BE2C (cell line): ENCODE measurements at regions not wholly inside any gene's neighbourhood (a gene's known extent, or its start where the extent isn't known, plus 50 kb on each side); places are given as distances from the start of the nearest gene placed in this dataset.
"Not testable (repeated sequence)": the region's sequence is repeated elsewhere in the genome, so short reads cannot be mapped to it uniquely, and the experiment has no call there.

ENCODE experiments used
- DNase-seq: peaks from one replicate; pipeline ENCODE4 v3.0.0-alpha.2; 2020
- H3K27me3 ChIP-seq: fragments of 250-450 bp; sonication (Bioruptor Pico); 2 replicates; pipeline ENCODE4 v1.5.1; 2020; ENCODE audit warnings: mild to moderate bottlenecking
- H3K36me3 ChIP-seq: fragments of 250-450 bp; sonication (Bioruptor Pico); 2 replicates; pipeline ENCODE4 v1.5.1; 2020; ENCODE audit warnings: mild to moderate bottlenecking
- H3K4me1 ChIP-seq: fragments of 250-450 bp; sonication (Bioruptor Pico); 2 replicates; pipeline ENCODE4 v1.5.1; 2020
- H3K4me3 ChIP-seq: 2 replicates; pipeline ENCODE4 v1.5.1; 2011; ENCODE audit warnings: low read depth, low read length
- H3K9me3 ChIP-seq: fragments of 250-450 bp; sonication (Bioruptor Pico); 2 replicates; pipeline ENCODE4 v1.5.1; 2020
- TF ChIP-seq, protein P1 (sequence below): IDR thresholded peaks from 2 replicates; pipeline ENCODE4 v1.5.1; 2012; ENCODE audit warnings: mild to moderate bottlenecking, low read depth, low read length

DNA sequence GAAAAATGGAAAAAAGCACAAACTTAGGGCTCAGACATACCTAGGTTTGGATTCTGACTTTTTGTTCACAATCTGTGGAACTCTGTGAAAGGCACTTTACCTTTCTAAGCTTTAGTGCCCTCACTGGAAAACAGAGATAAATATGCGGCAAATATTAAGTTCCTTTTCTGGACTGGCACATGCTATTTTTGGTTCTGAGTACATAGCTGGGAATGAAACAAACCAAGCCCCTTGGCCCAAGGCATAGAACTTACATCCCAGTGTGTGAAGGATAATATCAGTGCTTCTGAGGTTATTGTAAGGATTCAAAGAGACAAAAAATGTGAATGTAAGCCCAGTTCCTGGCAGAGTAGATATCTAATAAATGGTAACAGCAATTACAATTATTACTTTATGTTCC lies 227.5 kb downstream of the ADAMTS15 start:
- no peaks in the 10 kb centered on the region for H3K27me3 ChIP-seq
- peaks cover 9% of the 10 kb centered on the region; the same call in 1 of the 2 replicates for H3K4me1 ChIP-seq
- H3K36me3 ChIP-seq: no peaks in the 10 kb centered on the region
- peak overlapping the region; percentile 2; the same call in 1 of the 2 replicates for H3K4me3 ChIP-seq
- H3K9me3 ChIP-seq: no peaks in the 10 kb centered on the region
- DNase-seq: no peak
- TF ChIP-seq, protein P1, sequence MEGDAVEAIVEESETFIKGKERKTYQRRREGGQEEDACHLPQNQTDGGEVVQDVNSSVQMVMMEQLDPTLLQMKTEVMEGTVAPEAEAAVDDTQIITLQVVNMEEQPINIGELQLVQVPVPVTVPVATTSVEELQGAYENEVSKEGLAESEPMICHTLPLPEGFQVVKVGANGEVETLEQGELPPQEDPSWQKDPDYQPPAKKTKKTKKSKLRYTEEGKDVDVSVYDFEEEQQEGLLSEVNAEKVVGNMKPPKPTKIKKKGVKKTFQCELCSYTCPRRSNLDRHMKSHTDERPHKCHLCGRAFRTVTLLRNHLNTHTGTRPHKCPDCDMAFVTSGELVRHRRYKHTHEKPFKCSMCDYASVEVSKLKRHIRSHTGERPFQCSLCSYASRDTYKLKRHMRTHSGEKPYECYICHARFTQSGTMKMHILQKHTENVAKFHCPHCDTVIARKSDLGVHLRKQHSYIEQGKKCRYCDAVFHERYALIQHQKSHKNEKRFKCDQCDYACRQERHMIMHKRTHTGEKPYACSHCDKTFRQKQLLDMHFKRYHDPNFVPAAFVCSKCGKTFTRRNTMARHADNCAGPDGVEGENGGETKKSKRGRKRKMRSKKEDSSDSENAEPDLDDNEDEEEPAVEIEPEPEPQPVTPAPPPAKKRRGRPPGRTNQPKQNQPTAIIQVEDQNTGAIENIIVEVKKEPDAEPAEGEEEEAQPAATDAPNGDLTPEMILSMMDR: no peak

DNA sequence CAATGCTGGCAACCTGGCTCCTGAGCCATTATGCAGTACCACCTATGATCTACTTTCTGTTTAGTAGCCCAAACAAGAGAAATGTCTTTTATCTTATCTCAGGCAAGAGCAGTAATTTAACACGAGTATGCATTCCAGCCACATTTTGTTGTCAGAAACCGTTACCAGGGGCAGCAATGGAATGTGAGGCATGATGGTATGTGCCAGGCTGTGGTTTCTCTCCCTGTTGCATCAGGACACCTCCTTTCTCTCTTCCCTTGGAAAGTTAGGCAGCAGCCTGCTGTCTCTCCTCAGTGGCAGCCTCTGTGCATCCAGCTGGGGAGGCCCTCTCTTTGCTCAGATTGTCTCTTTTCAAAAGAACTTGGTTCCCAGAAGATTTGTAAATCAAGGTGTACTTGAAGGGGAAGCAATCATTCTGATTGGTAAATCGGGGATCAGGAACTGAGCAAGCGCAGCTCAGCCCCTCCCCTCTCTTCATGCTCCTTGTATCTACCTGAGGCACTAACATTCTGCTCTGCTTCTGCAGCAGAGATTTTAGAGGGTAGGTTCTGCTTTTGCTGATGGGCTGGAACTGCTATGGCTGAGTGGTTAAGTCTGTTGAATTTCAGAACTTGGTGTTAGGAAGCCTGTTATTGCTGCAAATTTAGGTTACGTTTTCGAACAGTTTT lies 229.2 kb downstream of the ADAMTS15 start:
- TF ChIP-seq, protein P1: no peak
- no peaks in the 10 kb centered on the region for H3K36me3 ChIP-seq
- no peaks in the 10 kb centered on the region; the same call in 1 of the 2 replicates for H3K9me3 ChIP-seq
- H3K4me1 ChIP-seq: peaks cover 7% of the 10 kb centered on the region; the same call in 1 of the 2 replicates
- no peaks in the 10 kb centered on the region for H3K27me3 ChIP-seq
- H3K4me3 ChIP-seq: no peak overlapping the region
- no peak for DNase-seq

DNA sequence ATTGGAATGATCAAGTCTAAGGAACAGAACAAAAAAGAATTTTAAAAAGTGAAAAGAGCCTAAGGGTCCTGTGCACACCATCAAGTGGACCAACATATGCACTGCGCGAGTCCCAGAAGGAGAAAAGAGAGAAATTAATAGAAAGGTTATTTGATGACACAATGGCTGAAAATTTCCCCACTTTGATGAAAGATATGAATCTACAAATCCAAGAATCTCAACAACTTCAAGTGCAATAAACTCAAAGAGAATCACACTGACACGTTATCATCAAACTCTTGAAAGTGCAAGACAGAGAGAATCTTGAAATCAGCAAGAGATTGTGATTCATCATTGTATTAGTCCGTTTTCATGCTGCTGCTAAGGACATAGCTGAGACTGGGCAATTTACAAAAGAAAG lies 230.8 kb downstream of the ADAMTS15 start:
- no peak overlapping the region for H3K4me3 ChIP-seq
- H3K4me1 ChIP-seq: peaks cover 4% of the 10 kb centered on the region; the same call in 1 of the 2 replicates
- no peak for DNase-seq
- TF ChIP-seq, protein P1: no peak
- H3K36me3 ChIP-seq: no peaks in the 10 kb centered on the region
- no peaks in the 10 kb centered on the region; the same call in 1 of the 2 replicates for H3K27me3 ChIP-seq
- H3K9me3 ChIP-seq: no peaks in the 10 kb centered on the region; the same call in 1 of the 2 replicates

DNA sequence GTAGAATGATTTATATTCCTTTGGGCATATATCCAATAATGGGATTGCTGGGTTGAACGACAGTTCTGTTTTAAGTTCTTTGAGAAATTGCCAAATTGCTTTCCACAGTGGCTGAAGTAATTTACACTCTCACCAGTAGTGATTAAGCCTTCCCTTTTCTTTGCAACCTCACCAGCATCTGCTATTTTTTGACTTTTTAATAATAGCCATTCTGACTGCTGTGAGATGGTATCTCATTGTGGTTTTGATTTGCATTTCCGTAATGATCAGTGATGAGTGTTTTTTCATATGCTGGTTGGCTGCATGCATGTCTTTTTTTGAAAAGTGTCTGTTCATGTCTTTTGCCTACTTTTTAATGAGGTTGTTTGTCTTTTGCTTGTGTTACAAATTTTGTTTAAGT lies 233.8 kb downstream of the SNX19 start:
- H3K36me3 ChIP-seq, DNase-seq, H3K4me3 ChIP-seq, H3K27me3 ChIP-seq, H3K4me1 ChIP-seq, H3K9me3 ChIP-seq: not testable (repeated sequence)

DNA sequence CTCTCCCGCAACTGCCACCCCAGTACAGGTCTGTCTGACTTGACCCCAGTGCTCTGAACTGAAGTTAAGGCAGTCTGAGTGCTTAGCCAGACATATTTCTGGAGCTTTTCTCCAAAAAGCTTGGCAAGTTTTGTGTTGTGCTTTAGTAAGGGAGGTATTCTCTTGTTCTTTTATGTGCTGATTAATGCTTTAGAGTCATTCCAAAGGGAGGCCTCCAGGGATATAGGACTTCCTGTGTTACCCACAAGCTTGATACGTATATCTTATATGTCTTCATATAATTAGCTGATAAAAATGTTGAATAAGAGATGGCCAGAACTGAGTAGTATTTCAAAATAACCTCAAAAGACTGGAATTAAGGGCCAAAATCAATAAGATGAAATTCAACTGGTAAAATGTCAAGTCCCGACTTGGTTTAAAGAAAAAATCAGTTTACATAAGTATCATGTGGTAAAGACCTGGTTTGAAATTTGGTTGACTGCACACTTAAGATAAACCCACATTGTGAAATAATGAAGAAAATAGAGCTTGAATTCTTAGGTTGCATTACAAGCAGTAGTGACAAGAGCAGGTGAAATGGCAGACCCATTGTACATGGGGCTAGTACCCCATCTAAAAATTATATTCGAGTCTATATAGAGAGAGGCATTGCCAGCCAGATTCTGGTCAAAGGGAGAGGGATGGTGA lies 226.9 kb downstream of the SNX19 start:
- peaks cover 7% of the 10 kb centered on the region; the same call in 1 of the 2 replicates for H3K27me3 ChIP-seq
- no peaks in the 10 kb centered on the region for H3K9me3 ChIP-seq
- TF ChIP-seq, protein P1: no peak
- H3K4me1 ChIP-seq: no peaks in the 10 kb centered on the region
- no peaks in the 10 kb centered on the region for H3K36me3 ChIP-seq
- DNase-seq: no peak
- no peak overlapping the region for H3K4me3 ChIP-seq

DNA sequence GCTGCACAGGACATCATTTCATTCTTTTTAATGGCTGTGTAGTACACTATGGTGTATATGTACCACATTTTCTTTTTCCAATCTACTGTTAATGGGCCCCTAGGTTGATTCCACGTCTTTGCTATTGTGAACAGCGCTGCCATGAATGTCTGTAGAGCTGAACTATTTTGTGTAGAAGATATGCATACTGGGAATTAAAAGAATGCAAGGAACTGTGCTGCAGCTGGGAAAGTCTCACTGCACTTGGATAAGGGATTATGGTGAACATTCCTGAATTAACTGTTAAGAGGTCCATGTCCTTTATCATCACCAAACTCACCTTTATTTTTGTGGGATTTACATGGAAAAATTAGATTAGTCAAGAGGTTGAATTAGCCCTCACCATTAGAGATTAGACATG lies 224.7 kb downstream of the SNX19 start:
- no peak overlapping the region for H3K4me3 ChIP-seq
- no peaks in the 10 kb centered on the region for H3K9me3 ChIP-seq
- H3K4me1 ChIP-seq: no peaks in the 10 kb centered on the region
- no peaks in the 10 kb centered on the region for H3K36me3 ChIP-seq
- DNase-seq: no peak
- TF ChIP-seq, protein P1: no peak
- peaks cover 10% of the 10 kb centered on the region; the same call in 1 of the 2 replicates for H3K27me3 ChIP-seq
